Fibroblast of mammary gland (primary cell): ENCODE measurements at regions not wholly inside any gene's neighbourhood (a gene's known extent, or its start where the extent isn't known, plus 50 kb on each side); places are given as distances from the start of the nearest gene placed in this dataset.
A peak's percentile ranks its signal among the peaks of the same experiment; 100 is the strongest.

ENCODE experiments used
- DNase-seq: peaks from one replicate; pipeline ENCODE4 v3.0.0-alpha.2; 2010; ENCODE audit warnings: low read depth
- H3K4me3 ChIP-seq: 2 replicates; pipeline ENCODE4 v1.5.1; 2011; ENCODE audit warnings: low read depth, mild to moderate bottlenecking, low read length, moderate library complexity; ENCODE audit not compliant: control insufficient read depth
- TF ChIP-seq, protein P1 (sequence below): conservative IDR thresholded peaks from 2 replicates; pipeline ENCODE4 v1.5.1; 2011; ENCODE audit warnings: low read depth, low read length, inconsistent platforms; ENCODE audit not compliant: control insufficient read depth, insufficient read depth

DNA sequence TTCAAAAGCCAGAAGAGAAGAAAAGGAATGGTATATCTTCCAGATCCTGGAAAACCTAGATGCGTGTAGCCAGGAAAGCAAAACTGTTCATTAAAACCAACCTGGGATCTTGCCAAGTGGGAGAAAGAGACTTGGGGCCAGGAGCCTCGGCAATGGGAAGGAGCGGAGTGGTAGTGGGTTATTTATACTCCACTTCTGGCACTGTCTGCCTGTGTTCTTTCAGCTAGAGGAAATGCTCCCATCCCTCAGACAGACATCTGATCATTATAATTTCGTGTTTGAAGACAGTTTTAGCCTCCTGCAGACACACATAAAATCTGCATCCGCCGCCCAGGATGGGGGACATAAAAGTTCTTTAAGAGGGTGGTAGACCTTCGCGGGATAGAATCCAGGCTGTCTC is 421.6 kb downstream of the RPS24 start:
- H3K4me3 ChIP-seq, result no peak overlapping the region
- TF ChIP-seq, protein P1, sequence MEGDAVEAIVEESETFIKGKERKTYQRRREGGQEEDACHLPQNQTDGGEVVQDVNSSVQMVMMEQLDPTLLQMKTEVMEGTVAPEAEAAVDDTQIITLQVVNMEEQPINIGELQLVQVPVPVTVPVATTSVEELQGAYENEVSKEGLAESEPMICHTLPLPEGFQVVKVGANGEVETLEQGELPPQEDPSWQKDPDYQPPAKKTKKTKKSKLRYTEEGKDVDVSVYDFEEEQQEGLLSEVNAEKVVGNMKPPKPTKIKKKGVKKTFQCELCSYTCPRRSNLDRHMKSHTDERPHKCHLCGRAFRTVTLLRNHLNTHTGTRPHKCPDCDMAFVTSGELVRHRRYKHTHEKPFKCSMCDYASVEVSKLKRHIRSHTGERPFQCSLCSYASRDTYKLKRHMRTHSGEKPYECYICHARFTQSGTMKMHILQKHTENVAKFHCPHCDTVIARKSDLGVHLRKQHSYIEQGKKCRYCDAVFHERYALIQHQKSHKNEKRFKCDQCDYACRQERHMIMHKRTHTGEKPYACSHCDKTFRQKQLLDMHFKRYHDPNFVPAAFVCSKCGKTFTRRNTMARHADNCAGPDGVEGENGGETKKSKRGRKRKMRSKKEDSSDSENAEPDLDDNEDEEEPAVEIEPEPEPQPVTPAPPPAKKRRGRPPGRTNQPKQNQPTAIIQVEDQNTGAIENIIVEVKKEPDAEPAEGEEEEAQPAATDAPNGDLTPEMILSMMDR, result no peak
- no peak for DNase-seq

- no peak for DNase-seq
- H3K4me3 ChIP-seq, result no peak overlapping the region
- TF ChIP-seq, protein P1, result no peak
These were observed 422.1 kb downstream of the RPS24 start for GRCh38 chr10:78455811-78456210.

DNA sequence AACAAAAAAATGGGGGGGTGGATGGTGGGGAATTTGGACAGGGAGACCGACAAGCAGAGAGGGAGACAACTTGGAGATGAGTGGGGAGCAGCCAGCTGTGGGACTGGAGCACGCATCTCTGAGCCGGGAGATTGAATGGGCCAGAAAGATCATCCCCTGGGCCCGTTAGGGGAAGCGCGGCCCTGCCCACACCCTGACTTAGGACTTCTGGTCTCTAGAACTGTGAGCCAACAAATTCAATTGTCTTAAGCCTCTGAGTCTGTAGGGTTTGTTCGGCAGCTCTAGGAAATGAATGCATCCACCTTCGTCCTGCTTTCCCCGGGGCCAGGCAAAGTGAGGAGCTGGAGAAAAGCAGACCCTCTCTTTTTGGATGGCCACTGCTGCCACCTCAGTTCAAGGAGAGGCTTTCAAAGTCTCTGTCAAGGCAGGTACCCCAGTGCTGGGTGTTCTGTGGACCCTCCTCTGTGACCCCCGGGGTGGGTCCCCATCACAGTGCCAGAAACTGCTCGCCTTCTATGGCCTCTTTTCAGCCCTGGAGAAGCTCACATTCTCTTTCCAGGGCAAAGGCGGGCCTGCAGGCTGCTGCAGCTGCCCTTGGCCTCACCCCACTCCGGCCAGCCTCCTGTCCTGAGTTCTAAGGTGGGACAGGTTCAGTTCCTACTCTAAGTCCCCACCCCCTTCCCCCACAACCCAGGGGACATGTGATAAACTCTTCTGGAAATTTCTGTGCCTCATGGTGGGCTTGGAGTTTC is 423.2 kb downstream of the RPS24 start:
- DNase-seq, result no peak
- no peak overlapping the region for H3K4me3 ChIP-seq
- TF ChIP-seq, protein P1, result no peak

GRCh38 chr10:78457804-78458482 is 424.3 kb downstream of the RPS24 start:
- peak; percentile 84 for DNase-seq
- no peak overlapping the region for H3K4me3 ChIP-seq
- TF ChIP-seq, protein P1, result no peak

GRCh38 chr10:78458983-78459638 is 425.4 kb downstream of the RPS24 start:
- TF ChIP-seq, protein P1, result no peak
- DNase-seq, result peak; percentile 68
- no peak overlapping the region for H3K4me3 ChIP-seq

GRCh38 chr10:78459639-78460037 is 426.0 kb downstream of the RPS24 start:
- H3K4me3 ChIP-seq, result no peak overlapping the region
- TF ChIP-seq, protein P1, result no peak
- DNase-seq, result no peak
